ENCODE measurements at regions not wholly inside any gene's neighbourhood (a gene's known extent, or its start where the extent isn't known, plus 50 kb on each side); places are given as distances from the start of the nearest gene placed in this dataset.

GRCh38 chr6:2346078-2346477 lies 100.7 kb upstream of the GMDS start:
- Histone ChIP-seq H3K4me3 (ENCODE audit: low read length in 2 of 2) (no peak overlapping the region), H2BK15ac (ENCODE audit: low read length) (no peak overlapping the region), H2BK5ac (ENCODE audit: low read length) (no peak overlapping the region), H3K4ac (ENCODE audit: low read length) (no peak overlapping the region), H3K4me1 (ENCODE audit: control insufficient read depth in 2 of 2, insufficient read depth in 1 of 2, low read depth in 1 of 2, low read length in 2 of 2) (peaks cover 0 to 6% of the 10 kb centered on the region in 2 donors), H3K27ac (replicated peaks; ENCODE audit: low read length) (no peak overlapping the region), H3K4me2 (ENCODE audit: insufficient read depth, low read length, poor library complexity, severe bottlenecking) (no peak overlapping the region), H4K8ac (ENCODE audit: low read depth, low read length) (no peak overlapping the region), H3K23ac (ENCODE audit: low read depth, low read length, poor library complexity) (no peak overlapping the region), H3K36me3 (replicated peaks in 1 of 2; ENCODE audit: control insufficient read depth in 2 of 2, insufficient read depth in 2 of 2, low read length in 2 of 2) (no peaks in the 10 kb centered on the region), H4K91ac (ENCODE audit: low read depth, low read length, poor library complexity) (no peak overlapping the region), H3K14ac (ENCODE audit: low read length) (no peak overlapping the region), H3K9ac (ENCODE audit: low read depth, low read length, poor library complexity) (no peak overlapping the region), H2AK5ac (ENCODE audit: low read depth, low read length) (no peak overlapping the region), H2BK120ac (ENCODE audit: low read depth, low read length) (no peak overlapping the region), H3K18ac (ENCODE audit: low read length) (no peak overlapping the region), H3K27me3 (ENCODE audit: control insufficient read depth in 3 of 3, insufficient read depth in 3 of 3, low read depth in 1 of 3, low read length in 3 of 3) (no peaks in the 10 kb centered on the region), H3K79me1 (ENCODE audit: low read depth, low read length) (no peaks in the 10 kb centered on the region), H3K9me3 (replicated peaks in 1 of 2; ENCODE audit: control insufficient read depth in 2 of 2, insufficient read depth in 1 of 2, low read depth in 1 of 2, low read length in 2 of 2) (no peaks in the 10 kb centered on the region), H2BK12ac (ENCODE audit: low read length) (no peak overlapping the region), H2AFZ (ENCODE audit: low read length) (no peak overlapping the region)
- DNase-seq (ENCODE audit: low spot score): no peak
- no CpG with 5 or more reads among the region's 3 CpGs for WGBS, 2 donors (ENCODE audit: extremely low coverage in 2 of 2, insufficient read length in 2 of 2, insufficient replicate concordance in 1 of 2)

GRCh38 chr6:2344319-2344905 lies 99.0 kb upstream of the GMDS start:
- Histone ChIP-seq H2AK5ac (ENCODE audit: low read depth, low read length) (no peak overlapping the region), H2BK12ac (ENCODE audit: low read length) (no peak overlapping the region)

GRCh38 chr6:2327591-2327990 lies 82.2 kb upstream of the GMDS start:
- no peak overlapping the region for H2BK5ac ChIP-seq (ENCODE audit: low read length)
- H2AK5ac ChIP-seq (ENCODE audit: low read depth, low read length): no peak overlapping the region
- no peak overlapping the region for H2BK120ac ChIP-seq (ENCODE audit: low read depth, low read length)
- H4K8ac ChIP-seq (ENCODE audit: low read depth, low read length): no peak overlapping the region
- H3K4me3 ChIP-seq (ENCODE audit: low read length in 2 of 2): no peak overlapping the region
- no peaks in the 10 kb centered on the region for H3K79me1 ChIP-seq (ENCODE audit: low read depth, low read length)
- H3K4me1 ChIP-seq (ENCODE audit: control insufficient read depth in 2 of 2, insufficient read depth in 1 of 2, low read depth in 1 of 2, low read length in 2 of 2): no peaks in the 10 kb centered on the region
- H2AFZ ChIP-seq (ENCODE audit: low read length): no peak overlapping the region
- no peak overlapping the region for H2BK15ac ChIP-seq (ENCODE audit: low read length)
- no peak overlapping the region for H4K91ac ChIP-seq (ENCODE audit: low read depth, low read length, poor library complexity)
- no peak overlapping the region for H3K23ac ChIP-seq (ENCODE audit: low read depth, low read length, poor library complexity)
- H3K4me2 ChIP-seq (ENCODE audit: insufficient read depth, low read length, poor library complexity, severe bottlenecking): no peak overlapping the region
- peaks cover 2 to 16% of the 10 kb centered on the region in 2 donors for H3K9me3 ChIP-seq (replicated peaks in 1 of 2; ENCODE audit: control insufficient read depth in 2 of 2, insufficient read depth in 1 of 2, low read depth in 1 of 2, low read length in 2 of 2)
- no peak overlapping the region for H2BK12ac ChIP-seq (ENCODE audit: low read length)
- no peak overlapping the region for H3K4ac ChIP-seq (ENCODE audit: low read length)
- H3K36me3 ChIP-seq (replicated peaks in 1 of 2; ENCODE audit: control insufficient read depth in 2 of 2, insufficient read depth in 2 of 2, low read length in 2 of 2): no peaks in the 10 kb centered on the region
- no peaks in the 10 kb centered on the region for H3K27me3 ChIP-seq (ENCODE audit: control insufficient read depth in 3 of 3, insufficient read depth in 3 of 3, low read depth in 1 of 3, low read length in 3 of 3)
- no peak overlapping the region for H3K27ac ChIP-seq (replicated peaks; ENCODE audit: low read length)
- no peak overlapping the region for H3K9ac ChIP-seq (ENCODE audit: low read depth, low read length, poor library complexity)
- H3K14ac ChIP-seq (ENCODE audit: low read length): no peak overlapping the region
- no peak for DNase-seq (ENCODE audit: low spot score)
- no peak overlapping the region for H3K18ac ChIP-seq (ENCODE audit: low read length)

More at GRCh38 chr6:2344319-2344905, 99.0 kb upstream of the GMDS start:
- Histone ChIP-seq H2BK120ac (ENCODE audit: low read depth, low read length) (no peak overlapping the region), H3K4me2 (ENCODE audit: insufficient read depth, low read length, poor library complexity, severe bottlenecking) (no peak overlapping the region), H2BK5ac (ENCODE audit: low read length) (no peak overlapping the region), H3K18ac (ENCODE audit: low read length) (no peak overlapping the region), H4K91ac (ENCODE audit: low read depth, low read length, poor library complexity) (no peak overlapping the region), H3K9me3 (replicated peaks in 1 of 2; ENCODE audit: control insufficient read depth in 2 of 2, insufficient read depth in 1 of 2, low read depth in 1 of 2, low read length in 2 of 2) (peaks cover 0 to 1% of the 10 kb centered on the region in 2 donors), H4K8ac (ENCODE audit: low read depth, low read length) (no peak overlapping the region), H2BK15ac (ENCODE audit: low read length) (no peak overlapping the region), H3K23ac (ENCODE audit: low read depth, low read length, poor library complexity) (no peak overlapping the region), H3K27me3 (ENCODE audit: control insufficient read depth in 3 of 3, insufficient read depth in 3 of 3, low read depth in 1 of 3, low read length in 3 of 3) (no peaks in the 10 kb centered on the region), H3K4me3 (ENCODE audit: low read length in 2 of 2) (no peak overlapping the region), H3K4me1 (ENCODE audit: control insufficient read depth in 2 of 2, insufficient read depth in 1 of 2, low read depth in 1 of 2, low read length in 2 of 2) (peaks cover 0 to 6% of the 10 kb centered on the region in 2 donors), H3K9ac (ENCODE audit: low read depth, low read length, poor library complexity) (no peak overlapping the region), H3K36me3 (replicated peaks in 1 of 2; ENCODE audit: control insufficient read depth in 2 of 2, insufficient read depth in 2 of 2, low read length in 2 of 2) (no peaks in the 10 kb centered on the region), H3K79me1 (ENCODE audit: low read depth, low read length) (no peaks in the 10 kb centered on the region), H3K14ac (ENCODE audit: low read length) (no peak overlapping the region), H3K4ac (ENCODE audit: low read length) (no peak overlapping the region), H2AFZ (ENCODE audit: low read length) (no peak overlapping the region), H3K27ac (replicated peaks; ENCODE audit: low read length) (no peak overlapping the region)
- DNase-seq (ENCODE audit: low spot score): no peak
- WGBS, 2 donors (ENCODE audit: extremely low coverage in 2 of 2, insufficient read length in 2 of 2, insufficient replicate concordance in 1 of 2): no CpG with 5 or more reads among the region's 6 CpGs

- no peak overlapping the region for H3K23ac ChIP-seq (ENCODE audit: low read depth, low read length, poor library complexity)
- WGBS, 2 donors (ENCODE audit: extremely low coverage in 2 of 2, insufficient read length in 2 of 2, insufficient replicate concordance in 1 of 2): no CpG with 5 or more reads among the region's 2 CpGs
Observed at GRCh38 chr6:2324166-2324953, 79.0 kb upstream of the GMDS start.

More at GRCh38 chr6:2324166-2324953, 79.0 kb upstream of the GMDS start:
- Histone ChIP-seq H2BK5ac (ENCODE audit: low read length) (no peak overlapping the region), H2BK12ac (ENCODE audit: low read length) (no peak overlapping the region), H4K91ac (ENCODE audit: low read depth, low read length, poor library complexity) (no peak overlapping the region), H3K36me3 (replicated peaks in 1 of 2; ENCODE audit: control insufficient read depth in 2 of 2, insufficient read depth in 2 of 2, low read length in 2 of 2) (no peaks in the 10 kb centered on the region), H3K4me2 (ENCODE audit: insufficient read depth, low read length, poor library complexity, severe bottlenecking) (no peak overlapping the region), H3K18ac (ENCODE audit: low read length) (no peak overlapping the region), H3K14ac (ENCODE audit: low read length) (no peak overlapping the region), H3K9me3 (replicated peaks in 1 of 2; ENCODE audit: control insufficient read depth in 2 of 2, insufficient read depth in 1 of 2, low read depth in 1 of 2, low read length in 2 of 2) (peaks cover 0 to 16% of the 10 kb centered on the region in 2 donors), H3K4me1 (ENCODE audit: control insufficient read depth in 2 of 2, insufficient read depth in 1 of 2, low read depth in 1 of 2, low read length in 2 of 2) (no peaks in the 10 kb centered on the region), H2BK15ac (ENCODE audit: low read length) (no peak overlapping the region), H2AFZ (ENCODE audit: low read length) (no peak overlapping the region), H3K4ac (ENCODE audit: low read length) (no peak overlapping the region), H3K27me3 (ENCODE audit: control insufficient read depth in 3 of 3, insufficient read depth in 3 of 3, low read depth in 1 of 3, low read length in 3 of 3) (no peaks in the 10 kb centered on the region), H3K27ac (replicated peaks; ENCODE audit: low read length) (no peak overlapping the region), H3K9ac (ENCODE audit: low read depth, low read length, poor library complexity) (no peak overlapping the region), H2AK5ac (ENCODE audit: low read depth, low read length) (no peak overlapping the region), H4K8ac (ENCODE audit: low read depth, low read length) (no peak overlapping the region), H2BK120ac (ENCODE audit: low read depth, low read length) (no peak overlapping the region), H3K79me1 (ENCODE audit: low read depth, low read length) (no peaks in the 10 kb centered on the region), H3K4me3 (ENCODE audit: low read length in 2 of 2) (no peak overlapping the region)
- DNase-seq (ENCODE audit: low spot score): no peak
